ENCODE measurements at regions not wholly inside any gene's neighbourhood (a gene's known extent, or its start where the extent isn't known, plus 50 kb on each side); places are given as distances from the start of the nearest gene placed in this dataset.
"Not testable (repeated sequence)": the region's sequence is repeated elsewhere in the genome, so short reads cannot be mapped to it uniquely, and the experiment has no call there.

DNA sequence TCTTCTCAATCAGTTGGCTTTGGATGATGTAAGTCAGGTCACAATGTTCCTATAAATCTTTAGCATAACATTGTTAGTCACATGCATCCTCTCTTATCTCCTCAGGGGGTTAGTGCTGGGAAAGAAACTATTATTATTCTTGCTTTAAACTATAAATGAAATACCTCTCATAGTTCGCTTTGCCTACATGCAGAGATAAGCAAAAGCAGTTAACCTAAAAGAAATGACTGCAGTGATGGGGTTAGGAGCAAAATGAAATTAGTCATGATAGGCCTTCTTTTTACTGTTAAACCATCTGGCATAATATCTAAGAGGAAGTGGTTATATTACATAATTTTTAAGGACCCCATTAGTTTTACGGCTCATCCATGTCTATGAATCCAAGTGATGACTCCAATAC lies 91.7 kb upstream of the IGSF10 start:
- DNase-seq = peak; percentile 46 to 70

DNA sequence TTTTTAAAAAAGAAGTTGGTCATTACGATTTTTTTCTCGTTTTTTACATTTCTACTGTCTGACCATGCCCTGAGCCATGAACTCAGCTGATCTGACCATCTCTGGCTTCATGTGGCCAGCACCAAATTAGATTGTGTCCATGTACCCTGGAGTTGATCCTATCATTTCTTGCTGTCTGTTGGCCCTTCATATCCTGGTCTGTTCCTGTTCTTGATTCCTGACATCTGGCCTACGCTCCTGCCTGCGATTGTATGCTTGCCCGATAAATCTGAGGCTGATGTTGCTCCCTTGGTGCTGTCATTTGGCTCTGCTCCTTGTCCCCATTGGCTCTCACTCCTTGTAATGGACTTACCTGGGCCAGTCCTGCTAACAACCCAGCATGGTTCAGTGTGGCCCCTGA lies 89.8 kb upstream of the IGSF10 start:
- no peak for DNase-seq

GRCh38 chr3:151550025-151550618 lies 89.3 kb upstream of the IGSF10 start:
- DNase-seq = no peak

- DNase-seq = no peak
These were observed 87.3 kb upstream of the IGSF10 start for GRCh38 chr3:151548195-151548594.

GRCh38 chr3:151544164-151544548 lies 83.3 kb upstream of the IGSF10 start:
- no peak for DNase-seq

DNA sequence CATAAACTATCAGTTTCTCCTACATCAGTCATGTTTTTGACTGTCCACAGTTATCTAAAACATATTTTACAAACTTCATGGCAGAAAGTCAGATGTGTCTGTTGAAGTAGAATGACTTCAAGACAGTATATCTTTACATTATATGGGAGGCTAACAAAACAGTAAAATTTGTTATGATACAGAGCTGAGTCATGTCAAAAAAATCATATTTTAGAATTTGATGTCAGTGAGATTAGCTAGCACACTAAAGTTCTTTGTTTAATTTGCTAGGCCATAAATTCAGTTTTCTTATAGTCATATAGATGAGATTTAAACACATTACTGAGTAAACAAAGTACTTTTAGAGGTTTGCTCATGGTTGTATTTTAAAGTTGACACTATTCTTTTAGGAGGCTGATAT lies 80.3 kb upstream of the IGSF10 start:
- DNase-seq = no peak

- DNase-seq = no peak
These were observed 78.7 kb upstream of the IGSF10 start for GRCh38 chr3:151539599-151539998.

DNA sequence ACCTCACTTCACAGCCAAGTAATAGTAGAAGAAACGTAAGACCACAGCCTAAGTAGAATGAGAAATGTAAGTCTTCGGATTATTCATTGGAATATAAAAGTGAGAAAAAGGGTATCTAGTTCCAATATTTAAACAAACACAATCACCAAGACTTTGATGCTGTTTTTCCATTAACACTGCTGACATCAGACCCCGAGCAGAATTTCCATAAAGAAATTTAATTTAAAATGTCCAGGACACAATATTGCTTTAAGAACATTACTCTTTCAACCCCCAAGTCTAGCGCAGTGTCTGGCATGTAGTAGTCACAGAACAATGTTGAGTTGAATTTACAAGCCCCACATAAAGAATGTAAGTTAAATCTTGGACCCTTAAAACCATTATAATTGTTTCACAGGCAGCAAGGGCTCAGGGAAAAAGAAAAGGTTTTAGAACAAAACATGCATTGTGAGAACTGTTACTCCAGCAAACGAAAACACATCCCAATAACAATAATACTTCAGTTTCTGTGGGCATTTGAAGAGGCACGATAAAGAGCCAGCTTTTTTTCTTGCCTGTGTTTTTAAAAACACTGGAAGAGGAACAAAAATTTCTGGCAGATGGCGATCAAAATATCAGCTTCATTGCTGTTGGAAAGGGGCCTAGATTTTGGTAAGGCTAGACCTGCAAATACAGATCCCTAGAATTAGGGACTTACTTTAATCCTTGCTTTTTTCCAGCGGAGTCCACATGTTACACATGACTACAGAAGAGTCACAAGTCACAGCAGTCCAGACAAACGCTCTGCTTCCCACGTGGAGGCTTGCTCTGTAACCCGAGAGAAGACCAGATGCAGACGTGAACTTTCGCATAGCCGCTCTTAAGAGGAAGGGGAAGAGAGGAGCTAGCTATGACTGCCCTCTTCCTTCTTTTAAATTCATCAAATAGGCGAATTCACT lies 77.9 kb upstream of the IGSF10 start:
- DNase-seq = no peak

- DNase-seq = no peak
These were observed 76.9 kb upstream of the IGSF10 start for GRCh38 chr3:151537726-151538125.

GRCh38 chr3:151526757-151527156 lies 65.9 kb upstream of the IGSF10 start:
- DNase-seq = no peak

GRCh38 chr3:151520105-151520504 lies 59.2 kb upstream of the IGSF10 start:
- no peak for DNase-seq

DNA sequence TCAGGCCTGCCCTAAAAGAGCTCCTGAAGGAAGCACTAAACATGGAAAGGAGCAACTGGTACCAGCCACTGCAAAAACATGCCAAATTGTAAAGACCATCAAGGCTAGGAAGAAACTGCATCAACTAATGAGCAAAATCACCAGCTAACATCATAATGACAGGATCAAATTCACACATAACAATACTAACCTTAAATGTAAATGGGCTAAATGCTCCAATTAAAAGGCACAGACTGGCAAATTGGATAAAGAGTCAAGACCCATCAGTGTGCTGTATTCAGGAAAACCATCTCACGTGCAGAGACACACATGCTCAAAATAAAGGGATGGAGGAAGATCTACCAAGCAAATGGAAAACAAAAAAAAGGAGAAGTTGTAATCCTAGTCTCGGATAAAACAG lies 50.6 kb upstream of the IGSF10 start:
- DNase-seq = not testable (repeated sequence)

Data from AML-193 (cell line).